Activated CD4-positive, alpha-beta memory T cell treated with anti-CD3 and anti-CD28 coated beads for 36 hours (primary cell): ENCODE measurements at regions not wholly inside any gene's neighbourhood (a gene's known extent, or its start where the extent isn't known, plus 50 kb on each side); places are given as distances from the start of the nearest gene placed in this dataset.
"Not testable (repeated sequence)": the region's sequence is repeated elsewhere in the genome, so short reads cannot be mapped to it uniquely, and the experiment has no call there.

Source experiments
- CTCF ChIA-PET: fragments of 350-600 bp; sonication (Branson Sonifier 250); formaldehyde crosslinking; loops from one replicate; lab custom pipeline; 2021; ENCODE audit warnings: antibody characterized with exemption, inconsistent platforms; lab: Charles Lee
- POLR2A ChIA-PET: fragments of 350-600 bp; sonication (Branson Sonifier 250); formaldehyde crosslinking; loops from one replicate; lab custom pipeline; 2021; ENCODE audit warnings: antibody characterized with exemption; lab: Charles Lee
- DNase-seq: peaks from one replicate; pipeline ENCODE4 v3.0.0-alpha.2; 2020
- H3K27ac Mint-ChIP-seq: one replicate; pipeline ENCODE4 v1.8.0; 2021; ENCODE audit warnings: mixed read lengths
- H3K27me3 Mint-ChIP-seq: one replicate; pipeline ENCODE4 v1.8.0; 2021; ENCODE audit warnings: mixed read lengths
- H3K36me3 Mint-ChIP-seq: one replicate; pipeline ENCODE4 v1.8.0; 2021; ENCODE audit warnings: mixed read lengths
- H3K4me1 Mint-ChIP-seq: one replicate; pipeline ENCODE4 v1.8.0; 2021; ENCODE audit warnings: low read depth, mixed read lengths
- H3K4me3 Mint-ChIP-seq: one replicate; pipeline ENCODE4 v1.8.0; 2021; ENCODE audit warnings: mild to moderate bottlenecking, mixed read lengths
- H3K9me3 Mint-ChIP-seq: one replicate; pipeline ENCODE4 v1.8.0; 2021; ENCODE audit warnings: mixed read lengths
- intact Hi-C: fragments of 100-400 bp; cut with micrococcal nuclease; formaldehyde crosslinking; loops from one replicate; pipeline ENCODE4 v1.15.1; 2023

- H3K4me1 Mint-ChIP-seq, H3K27me3 Mint-ChIP-seq, H3K27ac Mint-ChIP-seq, POLR2A ChIA-PET, H3K36me3 Mint-ChIP-seq, intact Hi-C loops, H3K4me3 Mint-ChIP-seq, CTCF ChIA-PET, DNase-seq: not testable (repeated sequence)
- H3K9me3 Mint-ChIP-seq = peaks cover 19% of the 10 kb centered on the region
Observed at GRCh38 chr12:39699079-39699478, 79.5 kb upstream of the ABCD2 start.

GRCh38 chr12:39697108-39697507, 77.5 kb upstream of the ABCD2 start:
- intact Hi-C loops = no loop called here
- Mint-ChIP-seq H3K4me3 (no peak overlapping the region), H3K4me1 (no peaks in the 10 kb centered on the region)

GRCh38 chr12:39692258-39692853, 72.8 kb upstream of the ABCD2 start:
- ChIA-PET CTCF (interaction anchor here (0.7 to 1.6 kb wide), 12 partner anchors 70 to 412 kb away, joined by 3 to 10 read pairs (median 4); partner anchors contain the start of gene ABCD2), POLR2A (no interaction called here)
- DNase-seq = no peak
- Mint-ChIP-seq H3K4me3 (no peak overlapping the region), H3K9me3 (no peaks in the 10 kb centered on the region), H3K4me1 (peaks cover under 1% of the 10 kb centered on the region), H3K36me3 (no peaks in the 10 kb centered on the region), H3K27me3 (no peaks in the 10 kb centered on the region), H3K27ac (no peak overlapping the region)
- intact Hi-C loops = loop anchor here (1.0 to 5.0 kb wide), 4 partner anchors 72 to 374 kb away; partner anchors contain the start of gene KIF21A

More at GRCh38 chr12:39697108-39697507, 77.5 kb upstream of the ABCD2 start:
- peaks cover 14% of the 10 kb centered on the region for H3K9me3 Mint-ChIP-seq
- H3K27me3 Mint-ChIP-seq = no peaks in the 10 kb centered on the region
- CTCF ChIA-PET = no interaction called here
- H3K36me3 Mint-ChIP-seq = no peaks in the 10 kb centered on the region
- POLR2A ChIA-PET = no interaction called here
- DNase-seq = no peak
- H3K27ac Mint-ChIP-seq = no peak overlapping the region

- H3K4me1 Mint-ChIP-seq = peaks cover 33% of the 10 kb centered on the region
- H3K4me3 Mint-ChIP-seq = no peak overlapping the region
- H3K36me3 Mint-ChIP-seq = peaks cover 1% of the 10 kb centered on the region
- POLR2A ChIA-PET = no interaction called here
- intact Hi-C loops = no loop called here
- H3K27ac Mint-ChIP-seq = no peak overlapping the region
- peaks cover 2% of the 10 kb centered on the region for H3K9me3 Mint-ChIP-seq
- no peak for DNase-seq
- H3K27me3 Mint-ChIP-seq = no peaks in the 10 kb centered on the region
- CTCF ChIA-PET = no interaction called here
Observed at GRCh38 chr12:39685854-39686657, 66.5 kb upstream of the ABCD2 start.

- H3K4me3 Mint-ChIP-seq = peak overlapping the region; percentile 76
- peak overlapping the region; percentile 82 for H3K27ac Mint-ChIP-seq
- no peaks in the 10 kb centered on the region for H3K27me3 Mint-ChIP-seq
- H3K9me3 Mint-ChIP-seq = peaks cover 17% of the 10 kb centered on the region
- H3K4me1 Mint-ChIP-seq = peaks cover 33% of the 10 kb centered on the region
- ChIA-PET POLR2A (interaction anchor here (1.4 to 2.0 kb wide), 2 partner anchors 63 to 280 kb away, joined by 4 to 7 read pairs; partner anchors contain the start of gene ABCD2), CTCF (interaction anchor here (1.4 kb wide), 1 partner anchor 62 kb away, joined by 3 read pairs; no protein-coding TSS in a partner anchor)
- intact Hi-C loops = loop anchor here (1.0 to 5.0 kb wide), 2 partner anchors 62 to 424 kb away; partner anchors contain the start of gene SLC2A13
- no peak for DNase-seq
- peaks cover 12% of the 10 kb centered on the region for H3K36me3 Mint-ChIP-seq
Observed at GRCh38 chr12:39682689-39683477, 63.3 kb upstream of the ABCD2 start.

- POLR2A ChIA-PET = no interaction called here
- intact Hi-C loops = no loop called here
- H3K9me3 Mint-ChIP-seq = peaks cover 33% of the 10 kb centered on the region
- H3K4me3 Mint-ChIP-seq = no peak overlapping the region
- no peak for DNase-seq
- H3K4me1 Mint-ChIP-seq = peaks cover 30% of the 10 kb centered on the region
- H3K27ac Mint-ChIP-seq = no peak overlapping the region
- CTCF ChIA-PET = no interaction called here
- H3K27me3 Mint-ChIP-seq = no peaks in the 10 kb centered on the region
- H3K36me3 Mint-ChIP-seq = peaks cover 28% of the 10 kb centered on the region
Observed at GRCh38 chr12:39675263-39675662, 55.7 kb upstream of the ABCD2 start.

GRCh38 chr12:39672976-39673375, 53.4 kb upstream of the ABCD2 start:
- intact Hi-C loops = no loop called here
- DNase-seq = no peak
- Mint-ChIP-seq H3K9me3 (peaks cover 32% of the 10 kb centered on the region), H3K27ac (no peak overlapping the region), H3K4me1 (peaks cover 42% of the 10 kb centered on the region), H3K27me3 (no peaks in the 10 kb centered on the region), H3K36me3 (peaks cover 24% of the 10 kb centered on the region), H3K4me3 (no peak overlapping the region)
- ChIA-PET POLR2A (no interaction called here), CTCF (no interaction called here)

- Mint-ChIP-seq H3K27me3 (no peaks in the 10 kb centered on the region), H3K4me3 (no peak overlapping the region), H3K27ac (no peak overlapping the region), H3K36me3 (peaks cover 29% of the 10 kb centered on the region), H3K9me3 (peaks cover 36% of the 10 kb centered on the region), H3K4me1 (peaks cover 42% of the 10 kb centered on the region)
- CTCF ChIA-PET = no interaction called here
- POLR2A ChIA-PET = no interaction called here
- intact Hi-C loops = no loop called here
- no peak for DNase-seq
Observed at GRCh38 chr12:39671898-39672875, 52.6 kb upstream of the ABCD2 start.

- intact Hi-C loops, POLR2A ChIA-PET, CTCF ChIA-PET, H3K27me3 Mint-ChIP-seq, H3K27ac Mint-ChIP-seq, H3K4me3 Mint-ChIP-seq: not testable (repeated sequence)
- Mint-ChIP-seq H3K4me1 (peaks cover 39% of the 10 kb centered on the region), H3K36me3 (peaks cover 28% of the 10 kb centered on the region), H3K9me3 (peaks cover 40% of the 10 kb centered on the region)
- DNase-seq = peak; percentile 21
Observed at GRCh38 chr12:39669539-39669938, 49.9 kb upstream of the ABCD2 start.
